HEK293T (cell line): ENCODE measurements at regions not wholly inside any gene's neighbourhood (a gene's known extent, or its start where the extent isn't known, plus 50 kb on each side); places are given as distances from the start of the nearest gene placed in this dataset.

Source experiments
- ARNT ChIP-seq: fragments of 450-650 bp; IDR thresholded peaks from 2 replicates; pipeline ENCODE4 v1.6.1; 2017; ENCODE audit warnings: mild to moderate bottlenecking
- BHLHE40 ChIP-seq: fragments of 450-650 bp; IDR thresholded peaks from 2 replicates; pipeline ENCODE4 v1.6.1; 2016; ENCODE audit warnings: mild to moderate bottlenecking, moderate library complexity, borderline replicate concordance
- CTBP1 ChIP-seq: fragments of 450-650 bp; IDR thresholded peaks from 2 replicates; pipeline ENCODE4 v1.6.1; 2016; ENCODE audit warnings: borderline replicate concordance
- ELF4 ChIP-seq: fragments of 450-650 bp; IDR thresholded peaks from 2 replicates; pipeline ENCODE4 v1.6.1; 2017; ENCODE audit warnings: antibody characterized with exemption
- FOXA1 ChIP-seq: fragments of 450-650 bp; IDR thresholded peaks from 2 replicates; pipeline ENCODE4 v1.6.1; 2016; ENCODE audit warnings: mild to moderate bottlenecking
- FOXK2 ChIP-seq: fragments of 450-650 bp; IDR thresholded peaks from 2 replicates; pipeline ENCODE4 v1.6.1; 2016; ENCODE audit warnings: mild to moderate bottlenecking
- FOXM1 ChIP-seq: fragments of 450-650 bp; IDR thresholded peaks from 2 replicates; pipeline ENCODE4 v1.6.1; 2017; ENCODE audit warnings: mild to moderate bottlenecking, borderline replicate concordance
- HDGF ChIP-seq: fragments of 450-650 bp; IDR thresholded peaks from 2 replicates; pipeline ENCODE4 v1.6.1; 2017; ENCODE audit warnings: antibody characterized with exemption, borderline replicate concordance
- L3MBTL2 ChIP-seq: fragments of 450-650 bp; conservative IDR thresholded peaks from 2 replicates; pipeline ENCODE4 v1.6.1; 2016; ENCODE audit warnings: mild to moderate bottlenecking
- NFRKB ChIP-seq: fragments of 450-650 bp; IDR thresholded peaks from 2 replicates; pipeline ENCODE4 v1.6.1; 2016; ENCODE audit warnings: mild to moderate bottlenecking, moderate library complexity
- PKNOX1 ChIP-seq: fragments of 450-650 bp; IDR thresholded peaks from 2 replicates; pipeline ENCODE4 v1.6.1; 2016
- SP1 ChIP-seq: fragments of 450-650 bp; IDR thresholded peaks from 2 replicates; pipeline ENCODE4 v1.6.1; 2017
- SUZ12 ChIP-seq: fragments of 450-650 bp; IDR thresholded peaks from 2 replicates; pipeline ENCODE4 v1.6.1; 2016; ENCODE audit warnings: mild to moderate bottlenecking
- TARDBP ChIP-seq: fragments of 450-650 bp; IDR thresholded peaks from 2 replicates; pipeline ENCODE4 v1.6.1; 2016

DNA sequence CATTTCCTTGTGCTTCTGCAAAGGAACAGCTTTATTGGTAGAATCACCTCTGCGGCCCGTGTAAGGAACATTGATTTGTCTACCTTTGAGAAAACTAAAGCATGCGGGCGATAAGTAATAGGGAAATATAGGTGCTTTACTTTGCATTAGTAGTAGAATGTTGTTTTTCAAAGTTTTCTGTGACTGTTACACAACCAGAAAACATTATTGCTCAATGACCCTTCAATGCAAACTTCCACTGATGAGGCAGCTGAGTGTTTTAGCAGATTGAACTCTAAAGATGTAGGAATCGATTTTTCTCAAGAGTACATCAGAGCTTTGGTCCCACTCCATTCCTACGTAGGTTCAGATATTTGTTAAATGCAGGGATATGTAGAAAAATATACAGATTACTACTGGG is 427.8 kb downstream of the DNAJB9 start:
- TF ChIP-seq L3MBTL2, result no peak
- no peak for TF ChIP-seq FOXM1
- TF ChIP-seq BHLHE40, result no peak
- TF ChIP-seq TARDBP, result no peak
- no peak for TF ChIP-seq FOXK2
- TF ChIP-seq SP1, result no peak
- no peak for TF ChIP-seq SUZ12
- no peak for TF ChIP-seq FOXA1
- no peak for TF ChIP-seq CTBP1
- TF ChIP-seq HDGF, result no peak
- no peak for TF ChIP-seq ARNT
- no peak for TF ChIP-seq NFRKB
- no peak for TF ChIP-seq ELF4
- no peak for TF ChIP-seq PKNOX1
